H1 (cell line): ENCODE measurements at regions not wholly inside any gene's neighbourhood (a gene's known extent, or its start where the extent isn't known, plus 50 kb on each side); places are given as distances from the start of the nearest gene placed in this dataset.

ENCODE experiments used
- CTBP2 ChIP-seq: IDR thresholded peaks from 2 replicates; pipeline ENCODE4 v1.7.0; 2011; ENCODE audit warnings: borderline replicate concordance, mild to moderate bottlenecking, moderate library complexity, mixed read lengths, low read length; ENCODE audit not compliant: insufficient read depth, insufficient read length
- EGR1 ChIP-seq: IDR thresholded peaks from 2 replicates; pipeline ENCODE4 v1.6.1; 2011; ENCODE audit warnings: low read depth, low read length, borderline replicate concordance
- GTF2F1 ChIP-seq: IDR thresholded peaks from 2 replicates; pipeline ENCODE4 v1.6.1; 2012; ENCODE audit warnings: low read depth, low read length, improper control_type of control experiment, borderline replicate concordance
- NRF1 ChIP-seq: IDR thresholded peaks from 2 replicates; pipeline ENCODE4 v1.6.1; 2011; ENCODE audit warnings: mild to moderate bottlenecking, low read depth, low read length, improper control_type of control experiment
- RNF2 ChIP-seq: fragments of 200-900, 300-1000 bp; sonication (generic); IDR thresholded peaks from 2 replicates; pipeline ENCODE4 v1.7.1; 2016; ENCODE audit warnings: borderline replicate concordance, low read depth, mild to moderate bottlenecking, antibody characterized with exemption, low read length; ENCODE audit not compliant: poor library complexity, severe bottlenecking; ENCODE audit errors: missing control alignments
- SIRT6 ChIP-seq: IDR thresholded peaks from one replicate; pipeline ENCODE4 v1.7.1; 2012; ENCODE audit warnings: low read length, inconsistent platforms

GRCh38 chr2:67851016-67851415 lies 211.8 kb downstream of the C1D start (continued):
- TF ChIP-seq RNF2 (no peak), GTF2F1 (no peak), CTBP2 (no peak), NRF1 (no peak), EGR1 (no peak), SIRT6 (no peak)
